ENCODE measurements at regions not wholly inside any gene's neighbourhood (a gene's known extent, or its start where the extent isn't known, plus 50 kb on each side); places are given as distances from the start of the nearest gene placed in this dataset.

DNA sequence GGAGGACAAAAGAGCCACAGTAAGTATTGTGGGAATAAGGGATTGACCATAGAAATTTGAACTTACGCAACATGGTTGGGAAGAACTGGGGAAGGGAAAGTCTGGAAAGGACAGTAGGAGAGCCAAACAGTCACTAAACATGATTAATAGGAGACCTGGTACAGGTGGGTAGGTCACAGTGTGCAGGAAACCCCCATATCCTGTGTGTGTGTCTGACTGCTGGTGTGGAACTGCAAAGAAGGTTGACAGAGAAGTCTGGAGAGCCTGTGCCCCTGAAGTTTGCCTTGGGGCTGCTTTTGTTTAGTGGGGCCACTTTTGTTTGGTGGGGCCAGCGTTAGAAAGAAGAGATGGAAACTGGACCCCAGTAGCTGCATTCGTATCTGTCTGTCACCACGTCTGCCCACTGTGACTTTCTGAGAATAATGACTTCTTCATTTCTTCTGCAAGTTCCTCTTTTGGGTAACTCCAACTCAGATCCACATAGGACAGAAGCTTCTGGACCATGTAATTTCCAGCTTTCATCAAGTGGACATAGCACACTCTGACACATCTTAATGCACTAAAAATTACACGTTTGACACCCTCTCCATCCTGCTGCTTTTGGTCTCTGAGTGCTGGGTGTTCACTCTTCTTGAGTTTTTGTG is 126.8 kb upstream of the RAG2 start:
- Mint-ChIP-seq H3K27ac (ENCODE audit: unreplicated experiment) (no peak overlapping the region), H3K27me3 (ENCODE audit: unreplicated experiment) (peaks cover 8% of the 10 kb centered on the region), H3K9me3 (ENCODE audit: unreplicated experiment) (no peaks in the 10 kb centered on the region), H3K4me1 (ENCODE audit: unreplicated experiment) (no peaks in the 10 kb centered on the region), H3K4me3 (ENCODE audit: unreplicated experiment) (no peak overlapping the region), H3K36me3 (ENCODE audit: unreplicated experiment) (no peaks in the 10 kb centered on the region)
- no peak for TF ChIP-seq CTCF (IDR thresholded peaks at IDR 0.05)
- no peak for DNase-seq (ENCODE audit: extremely low spot score, unreplicated experiment)

GRCh38 chr11:36722421-36722820 is 124.4 kb upstream of the RAG2 start:
- Mint-ChIP-seq H3K9me3 (ENCODE audit: unreplicated experiment) (no peaks in the 10 kb centered on the region), H3K36me3 (ENCODE audit: unreplicated experiment) (no peaks in the 10 kb centered on the region), H3K4me3 (ENCODE audit: unreplicated experiment) (no peak overlapping the region), H3K4me1 (ENCODE audit: unreplicated experiment) (no peaks in the 10 kb centered on the region), H3K27ac (ENCODE audit: unreplicated experiment) (no peak overlapping the region), H3K27me3 (ENCODE audit: unreplicated experiment) (peaks cover 15% of the 10 kb centered on the region)
- no peak for DNase-seq (ENCODE audit: extremely low spot score, unreplicated experiment)
- no peak for TF ChIP-seq CTCF (IDR thresholded peaks at IDR 0.05)

- DNase-seq (ENCODE audit: extremely low spot score, unreplicated experiment), result no peak
- TF ChIP-seq CTCF (IDR thresholded peaks at IDR 0.05), result no peak
- H3K27me3 Mint-ChIP-seq (ENCODE audit: unreplicated experiment), result peaks cover 18% of the 10 kb centered on the region
- no peaks in the 10 kb centered on the region for H3K9me3 Mint-ChIP-seq (ENCODE audit: unreplicated experiment)
- H3K27ac Mint-ChIP-seq (ENCODE audit: unreplicated experiment), result no peak overlapping the region
- no peaks in the 10 kb centered on the region for H3K4me1 Mint-ChIP-seq (ENCODE audit: unreplicated experiment)
- H3K36me3 Mint-ChIP-seq (ENCODE audit: unreplicated experiment), result no peaks in the 10 kb centered on the region
- H3K4me3 Mint-ChIP-seq (ENCODE audit: unreplicated experiment), result no peak overlapping the region
Measured at GRCh38 chr11:36719358-36720107, 121.5 kb upstream of the RAG2 start.

- H3K9me3 Mint-ChIP-seq (ENCODE audit: unreplicated experiment), result no peaks in the 10 kb centered on the region
- no peak overlapping the region for H3K4me3 Mint-ChIP-seq (ENCODE audit: unreplicated experiment)
- TF ChIP-seq CTCF (IDR thresholded peaks at IDR 0.05), result no peak
- H3K4me1 Mint-ChIP-seq (ENCODE audit: unreplicated experiment), result no peaks in the 10 kb centered on the region
- peaks cover 24% of the 10 kb centered on the region for H3K27me3 Mint-ChIP-seq (ENCODE audit: unreplicated experiment)
- no peak overlapping the region for H3K27ac Mint-ChIP-seq (ENCODE audit: unreplicated experiment)
- no peak for DNase-seq (ENCODE audit: extremely low spot score, unreplicated experiment)
- H3K36me3 Mint-ChIP-seq (ENCODE audit: unreplicated experiment), result no peaks in the 10 kb centered on the region
Measured at GRCh38 chr11:36718451-36718850, 120.4 kb upstream of the RAG2 start.

GRCh38 chr11:36713715-36714114 is 115.7 kb upstream of the RAG2 start:
- no peak for TF ChIP-seq CTCF (IDR thresholded peaks at IDR 0.05)
- Mint-ChIP-seq H3K4me3 (ENCODE audit: unreplicated experiment) (no peak overlapping the region), H3K27ac (ENCODE audit: unreplicated experiment) (no peak overlapping the region), H3K9me3 (ENCODE audit: unreplicated experiment) (no peaks in the 10 kb centered on the region), H3K36me3 (ENCODE audit: unreplicated experiment) (no peaks in the 10 kb centered on the region), H3K4me1 (ENCODE audit: unreplicated experiment) (no peaks in the 10 kb centered on the region), H3K27me3 (ENCODE audit: unreplicated experiment) (peaks cover 39% of the 10 kb centered on the region)
- DNase-seq (ENCODE audit: extremely low spot score, unreplicated experiment), result no peak

Data from osteocyte (in vitro differentiated cells).